ENCODE measurements at regions not wholly inside any gene's neighbourhood (a gene's known extent, or its start where the extent isn't known, plus 50 kb on each side); places are given as distances from the start of the nearest gene placed in this dataset.

DNA sequence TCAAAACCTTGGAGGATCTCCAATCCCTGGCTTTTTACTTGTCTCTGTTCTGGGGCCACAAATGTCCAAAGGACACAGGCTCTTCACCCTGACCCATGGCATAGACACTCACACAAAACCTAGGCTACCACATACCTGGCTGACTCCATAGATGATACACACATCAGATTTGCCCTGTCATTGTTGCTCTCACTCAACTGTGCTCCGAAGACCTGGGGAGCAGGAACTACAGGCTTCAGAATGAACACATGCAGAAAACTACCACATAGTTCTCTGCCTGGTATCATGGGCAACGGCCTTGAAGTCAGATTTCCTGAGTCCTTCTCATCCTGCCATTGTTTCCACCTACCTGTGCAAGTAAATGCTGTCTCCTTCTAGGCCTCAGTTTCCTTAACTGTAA is 226.2 kb downstream of the KIF4B start:
- WGBS, 2 experiments (ENCODE audit: insufficient coverage in 1 of 2, insufficient read length in 1 of 2) = 91 to 100% methylated on average over 1 to 2 of the region's 2 CpGs
- no peak overlapping the region for H3K27ac ChIP-seq (ENCODE audit: low read depth, low read length)
- no peak overlapping the region for H3K9ac ChIP-seq (ENCODE audit: extremely low read depth, low read length, poor library complexity, severe bottlenecking)
- peaks cover 5% of the 10 kb centered on the region for H3K9me3 ChIP-seq (ENCODE audit: control insufficient read depth, low read length)
- TF ChIP-seq, protein P1, sequence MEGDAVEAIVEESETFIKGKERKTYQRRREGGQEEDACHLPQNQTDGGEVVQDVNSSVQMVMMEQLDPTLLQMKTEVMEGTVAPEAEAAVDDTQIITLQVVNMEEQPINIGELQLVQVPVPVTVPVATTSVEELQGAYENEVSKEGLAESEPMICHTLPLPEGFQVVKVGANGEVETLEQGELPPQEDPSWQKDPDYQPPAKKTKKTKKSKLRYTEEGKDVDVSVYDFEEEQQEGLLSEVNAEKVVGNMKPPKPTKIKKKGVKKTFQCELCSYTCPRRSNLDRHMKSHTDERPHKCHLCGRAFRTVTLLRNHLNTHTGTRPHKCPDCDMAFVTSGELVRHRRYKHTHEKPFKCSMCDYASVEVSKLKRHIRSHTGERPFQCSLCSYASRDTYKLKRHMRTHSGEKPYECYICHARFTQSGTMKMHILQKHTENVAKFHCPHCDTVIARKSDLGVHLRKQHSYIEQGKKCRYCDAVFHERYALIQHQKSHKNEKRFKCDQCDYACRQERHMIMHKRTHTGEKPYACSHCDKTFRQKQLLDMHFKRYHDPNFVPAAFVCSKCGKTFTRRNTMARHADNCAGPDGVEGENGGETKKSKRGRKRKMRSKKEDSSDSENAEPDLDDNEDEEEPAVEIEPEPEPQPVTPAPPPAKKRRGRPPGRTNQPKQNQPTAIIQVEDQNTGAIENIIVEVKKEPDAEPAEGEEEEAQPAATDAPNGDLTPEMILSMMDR (conservative IDR thresholded peaks at IDR 0.05) = no peak
- DNase-seq = no peak
- no peak overlapping the region for H3K27ac Mint-ChIP-seq
- no peaks in the 10 kb centered on the region for H3K27me3 ChIP-seq (ENCODE audit: control insufficient read depth, insufficient read depth, low read length, poor library complexity, severe bottlenecking)
- H3K36me3 ChIP-seq (ENCODE audit: control insufficient read depth, insufficient read depth, low read length) = no peaks in the 10 kb centered on the region
- H3K4me1 ChIP-seq (ENCODE audit: control insufficient read depth, insufficient read depth, low read length) = no peaks in the 10 kb centered on the region
- no peaks in the 10 kb centered on the region for H3K27me3 Mint-ChIP-seq (ENCODE audit: insufficient read depth)
- peaks cover 22% of the 10 kb centered on the region for H3K9me3 Mint-ChIP-seq
- H3K4me3 Mint-ChIP-seq = no peak overlapping the region
- H3K4me3 ChIP-seq (ENCODE audit: low read length) = no peak overlapping the region
- no peaks in the 10 kb centered on the region for H3K4me1 Mint-ChIP-seq
- no peaks in the 10 kb centered on the region for H3K36me3 Mint-ChIP-seq (ENCODE audit: low read depth)

DNA sequence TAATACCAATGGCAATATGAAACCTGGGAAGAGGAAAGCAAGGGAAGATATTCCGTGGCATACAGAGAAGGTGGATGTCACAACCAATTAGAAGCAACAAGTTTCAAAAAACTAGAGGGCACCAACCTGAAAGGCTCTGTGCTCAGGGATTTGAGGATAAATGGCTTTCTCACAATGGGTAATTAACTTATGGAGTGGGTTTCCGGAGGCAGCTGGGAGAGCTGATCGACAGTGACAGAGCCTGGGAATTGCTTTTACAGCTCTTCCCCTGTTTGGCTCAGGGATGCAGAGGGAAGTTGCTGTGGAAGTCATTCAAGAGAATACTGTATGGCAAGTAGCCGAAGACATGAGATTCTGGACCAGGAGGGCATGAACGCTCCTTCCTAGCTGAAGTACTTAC is 237.0 kb downstream of the KIF4B start:
- no peaks in the 10 kb centered on the region for H3K36me3 ChIP-seq (ENCODE audit: control insufficient read depth, insufficient read depth, low read length)

DNA sequence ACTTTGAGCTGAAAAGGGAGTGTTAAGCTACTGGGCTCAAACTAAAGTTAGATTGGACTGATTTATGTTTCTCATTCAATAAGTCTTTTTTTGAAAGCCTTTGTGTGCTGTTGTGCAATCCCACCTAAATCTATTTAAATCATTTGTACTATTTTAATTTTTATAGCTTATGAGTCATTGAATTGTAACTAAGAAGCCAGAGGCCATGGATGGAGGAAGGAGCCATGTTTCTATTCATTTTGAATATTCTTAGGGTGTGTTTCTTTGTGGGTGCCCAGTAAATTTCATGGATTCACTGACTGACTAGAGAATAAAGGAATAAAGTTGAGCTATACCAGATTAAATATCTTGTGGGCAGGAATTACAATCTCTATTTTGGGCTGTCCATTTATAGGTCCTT is 238.5 kb downstream of the KIF4B start:
- Mint-ChIP-seq H3K27ac (no peak overlapping the region), H3K9me3 (no peaks in the 10 kb centered on the region), H3K36me3 (ENCODE audit: low read depth) (no peaks in the 10 kb centered on the region), H3K4me3 (no peak overlapping the region), H3K4me1 (peaks cover 6% of the 10 kb centered on the region), H3K27me3 (ENCODE audit: insufficient read depth) (no peaks in the 10 kb centered on the region)
- Histone ChIP-seq H3K9ac (ENCODE audit: extremely low read depth, low read length, poor library complexity, severe bottlenecking) (no peak overlapping the region), H3K4me3 (ENCODE audit: low read length) (no peak overlapping the region), H3K36me3 (ENCODE audit: control insufficient read depth, insufficient read depth, low read length) (no peaks in the 10 kb centered on the region), H3K9me3 (ENCODE audit: control insufficient read depth, low read length) (no peaks in the 10 kb centered on the region), H3K27ac (ENCODE audit: low read depth, low read length) (no peak overlapping the region), H3K4me1 (ENCODE audit: control insufficient read depth, insufficient read depth, low read length) (no peaks in the 10 kb centered on the region), H3K27me3 (ENCODE audit: control insufficient read depth, insufficient read depth, low read length, poor library complexity, severe bottlenecking) (no peaks in the 10 kb centered on the region)
- TF ChIP-seq, protein P1 (conservative IDR thresholded peaks at IDR 0.05) = no peak
- no peak for DNase-seq

More for the DNA sequence above, 237.0 kb downstream of the KIF4B start:
- Histone ChIP-seq H3K4me3 (ENCODE audit: low read length) (no peak overlapping the region), H3K27me3 (ENCODE audit: control insufficient read depth, insufficient read depth, low read length, poor library complexity, severe bottlenecking) (no peaks in the 10 kb centered on the region), H3K4me1 (ENCODE audit: control insufficient read depth, insufficient read depth, low read length) (no peaks in the 10 kb centered on the region), H3K27ac (ENCODE audit: low read depth, low read length) (no peak overlapping the region), H3K9me3 (ENCODE audit: control insufficient read depth, low read length) (no peaks in the 10 kb centered on the region), H3K9ac (ENCODE audit: extremely low read depth, low read length, poor library complexity, severe bottlenecking) (no peak overlapping the region)
- H3K4me3 Mint-ChIP-seq = no peak overlapping the region
- H3K27me3 Mint-ChIP-seq (ENCODE audit: insufficient read depth) = peaks cover 2% of the 10 kb centered on the region
- H3K36me3 Mint-ChIP-seq (ENCODE audit: low read depth) = no peaks in the 10 kb centered on the region
- H3K4me1 Mint-ChIP-seq = peaks cover 6% of the 10 kb centered on the region
- no peaks in the 10 kb centered on the region for H3K9me3 Mint-ChIP-seq
- DNase-seq = peak; percentile 26
- 85 to 86% methylated on average over 4 to 5 of the region's 5 CpGs for WGBS, 2 experiments (ENCODE audit: insufficient coverage in 1 of 2, insufficient read length in 1 of 2)
- no peak overlapping the region for H3K27ac Mint-ChIP-seq
- TF ChIP-seq, protein P1 (conservative IDR thresholded peaks at IDR 0.05) = no peak
